CD4-positive, alpha-beta T cell treated with Interferon alpha-2 for 1 hour (primary cell): ENCODE measurements at regions not wholly inside any gene's neighbourhood (a gene's known extent, or its start where the extent isn't known, plus 50 kb on each side); places are given as distances from the start of the nearest gene placed in this dataset.

Source experiments
- DNase-seq, 2 donors: peaks; one replicate each; pipeline ENCODE4 v3.0.0-alpha.2; 2020 to 2022

DNA sequence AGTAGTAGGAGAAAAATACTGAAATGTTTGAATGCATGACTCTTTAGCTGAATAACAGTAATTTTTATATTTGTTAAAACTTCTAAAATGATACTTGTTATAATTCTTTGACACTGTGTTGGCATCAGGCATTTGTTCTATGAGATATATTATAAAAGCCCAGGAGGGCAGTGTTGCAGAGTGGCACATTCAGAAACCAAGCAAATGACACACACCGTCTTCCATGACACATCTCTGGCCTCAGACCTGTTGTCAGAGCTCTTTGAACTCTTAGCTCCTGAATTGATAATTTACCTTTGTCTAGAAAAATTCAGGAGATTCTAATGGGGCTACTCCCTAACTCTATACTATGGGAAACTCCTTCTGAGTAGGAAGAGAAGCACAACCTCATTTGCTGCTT, 62.4 kb upstream of the MDFIC start:
- no peak for DNase-seq

DNA sequence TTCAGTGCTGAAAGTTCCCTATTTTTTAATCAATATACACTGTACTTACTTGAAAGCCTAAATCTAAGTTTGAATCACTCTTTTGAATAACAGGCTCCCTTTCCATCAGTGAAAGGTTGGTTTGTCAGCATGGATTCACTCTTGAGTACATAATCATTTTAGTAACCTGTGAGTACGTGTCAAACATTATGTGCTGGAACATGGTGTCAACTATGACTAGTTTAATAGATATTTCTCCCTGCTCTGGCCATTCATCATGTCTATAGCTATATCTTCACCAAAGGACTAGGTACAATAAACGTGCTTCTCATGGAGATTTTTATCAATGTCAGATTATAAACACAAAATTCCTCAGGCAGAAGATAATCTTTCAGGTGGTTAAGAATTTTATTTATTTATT, 61.7 kb upstream of the MDFIC start:
- no peak for DNase-seq

GRCh38 chr7:114862406-114862805, 59.5 kb upstream of the MDFIC start:
- no peak for DNase-seq

DNA sequence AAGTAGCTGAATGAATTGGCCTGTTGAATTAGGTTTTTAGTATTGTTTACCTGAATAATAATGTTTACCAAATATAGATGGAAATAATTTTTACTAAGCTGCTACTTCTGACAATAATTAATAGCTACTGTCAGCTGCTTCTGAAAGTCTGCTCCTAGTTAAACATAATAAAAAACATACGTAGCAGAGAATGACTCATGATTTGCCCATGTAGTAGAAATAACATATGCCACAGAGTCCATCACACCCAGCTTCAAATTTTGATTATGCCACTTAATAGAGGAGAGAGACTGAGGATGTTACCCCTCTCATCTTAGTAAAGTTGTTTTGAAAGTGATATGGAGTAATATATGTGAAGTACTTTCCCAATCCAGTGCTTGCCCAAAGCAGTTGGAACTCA, 57.6 kb upstream of the MDFIC start:
- DNase-seq = no peak

DNA sequence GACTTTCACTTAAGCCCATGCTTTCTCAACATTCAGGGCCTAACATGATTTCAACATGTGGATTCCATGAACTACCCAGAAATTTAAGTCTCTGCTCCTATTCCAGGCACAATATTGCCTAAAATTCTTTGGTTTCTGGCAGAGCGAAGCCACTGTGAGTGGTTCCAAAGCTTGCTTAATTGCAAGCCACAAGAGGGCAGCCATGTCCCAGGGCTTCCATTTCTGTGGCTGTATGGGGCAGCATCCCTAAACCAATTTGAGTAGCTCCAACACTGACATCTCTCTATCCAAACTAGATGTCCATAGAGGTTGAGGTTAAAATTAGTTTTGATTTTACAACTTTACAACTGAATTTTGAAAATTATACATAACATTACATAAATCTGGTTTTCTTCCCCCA, 56.3 kb upstream of the MDFIC start:
- DNase-seq = peak; percentile 51 to 73
